CD4-positive, alpha-beta T cell treated with Interferon gamma for 1 hour (primary cell): ENCODE measurements at regions not wholly inside any gene's neighbourhood (a gene's known extent, or its start where the extent isn't known, plus 50 kb on each side); places are given as distances from the start of the nearest gene placed in this dataset.

ENCODE experiments used
- DNase-seq: peaks from one replicate; pipeline ENCODE4 v3.0.0-alpha.2; 2020

- DNase-seq: no peak
These were observed 95.9 kb upstream of the COL21A1 start for GRCh38 chr6:56343295-56343694.

- no peak for DNase-seq
These were observed 92.1 kb upstream of the COL21A1 start for GRCh38 chr6:56339524-56339923.

- no peak for DNase-seq
These were observed 88.3 kb upstream of the COL21A1 start for GRCh38 chr6:56335726-56336125.

- no peak for DNase-seq
These were observed 87.6 kb upstream of the COL21A1 start for GRCh38 chr6:56334937-56335336.

- no peak for DNase-seq
These were observed 82.1 kb upstream of the COL21A1 start for GRCh38 chr6:56329271-56330050.

GRCh38 chr6:56328728-56329090 is 81.3 kb upstream of the COL21A1 start:
- DNase-seq: no peak

GRCh38 chr6:56327946-56328727 is 80.8 kb upstream of the COL21A1 start:
- no peak for DNase-seq

GRCh38 chr6:56324396-56324795 is 77.0 kb upstream of the COL21A1 start:
- no peak for DNase-seq

GRCh38 chr6:56318851-56319250 is 71.5 kb upstream of the COL21A1 start:
- DNase-seq: no peak

GRCh38 chr6:56314683-56315523 is 67.5 kb upstream of the COL21A1 start:
- no peak for DNase-seq

- no peak for DNase-seq
These were observed 64.4 kb upstream of the COL21A1 start for GRCh38 chr6:56311533-56312448.

- no peak for DNase-seq
These were observed 63.7 kb upstream of the COL21A1 start for GRCh38 chr6:56311061-56311460.

- no peak for DNase-seq
These were observed 62.9 kb upstream of the COL21A1 start for GRCh38 chr6:56310241-56310640.

- DNase-seq: no peak
These were observed 52.5 kb upstream of the COL21A1 start for GRCh38 chr6:56299916-56300315.

GRCh38 chr6:56297022-56297989 is 49.9 kb upstream of the COL21A1 start:
- DNase-seq: no peak
